GM21367 (cell line): ENCODE measurements at regions not wholly inside any gene's neighbourhood (a gene's known extent, or its start where the extent isn't known, plus 50 kb on each side); places are given as distances from the start of the nearest gene placed in this dataset.
"Not testable (repeated sequence)": the region's sequence is repeated elsewhere in the genome, so short reads cannot be mapped to it uniquely, and the experiment has no call there.

Experiments
- ATAC-seq: cut with Tn5 transposase; IDR thresholded peaks from one replicate; pipeline ENCODE4 v1.9.1; 2021; ENCODE audit not compliant: unreplicated experiment

- no peak for ATAC-seq
These were observed 1092.8 kb upstream of the POT1 start for GRCh38 chr7:126022452-126022851.

- ATAC-seq: no peak
These were observed 1087.1 kb upstream of the POT1 start for GRCh38 chr7:126016722-126017121.

- no peak for ATAC-seq
These were observed 1075.4 kb upstream of the POT1 start for GRCh38 chr7:126005064-126005463.

GRCh38 chr7:126001349-126001748 is 1071.7 kb upstream of the POT1 start:
- ATAC-seq: no peak

- no peak for ATAC-seq
These were observed 1055.2 kb upstream of the POT1 start for GRCh38 chr7:125984795-125985194.

GRCh38 chr7:125971656-125972055 is 1042.0 kb upstream of the POT1 start:
- ATAC-seq: no peak

GRCh38 chr7:125966278-125967048 is 1036.8 kb upstream of the POT1 start:
- ATAC-seq: no peak

GRCh38 chr7:125934955-125935354 is 1005.3 kb upstream of the POT1 start:
- ATAC-seq: no peak

GRCh38 chr7:125934539-125934938 is 1004.9 kb upstream of the POT1 start:
- ATAC-seq: no peak

- ATAC-seq: no peak
These were observed 1001.2 kb upstream of the POT1 start for GRCh38 chr7:125930848-125931247.

- no peak for ATAC-seq
These were observed 997.9 kb upstream of the POT1 start for GRCh38 chr7:125927556-125927955.

GRCh38 chr7:125926621-125927020 is 997.0 kb upstream of the POT1 start:
- ATAC-seq: no peak

- no peak for ATAC-seq
These were observed 994.4 kb upstream of the POT1 start for GRCh38 chr7:125924037-125924436.

GRCh38 chr7:125915381-125915948 is 985.8 kb upstream of the POT1 start:
- ATAC-seq: not testable (repeated sequence)

GRCh38 chr7:125908711-125909110 is 979.1 kb upstream of the POT1 start:
- no peak for ATAC-seq

GRCh38 chr7:125899577-125899976 is 970.0 kb upstream of the POT1 start:
- no peak for ATAC-seq

- ATAC-seq: no peak
These were observed 962.8 kb upstream of the POT1 start for GRCh38 chr7:125892434-125892833.

- no peak for ATAC-seq
These were observed 949.4 kb upstream of the POT1 start for GRCh38 chr7:125878988-125879387.

- no peak for ATAC-seq
These were observed 948.8 kb upstream of the POT1 start for GRCh38 chr7:125878235-125878956.

GRCh38 chr7:125877246-125877645 is 947.6 kb upstream of the POT1 start:
- ATAC-seq: no peak

GRCh38 chr7:125876431-125876830 is 946.8 kb upstream of the POT1 start:
- no peak for ATAC-seq

- ATAC-seq: no peak
These were observed 941.8 kb upstream of the POT1 start for GRCh38 chr7:125871431-125871830.
